NCI-H1694 treated with DMSO at 0.1 percent for 48 hours (cell line): ENCODE measurements at regions not wholly inside any gene's neighbourhood (a gene's known extent, or its start where the extent isn't known, plus 50 kb on each side); places are given as distances from the start of the nearest gene placed in this dataset.
A peak's percentile ranks its signal among the peaks of the same experiment; 100 is the strongest.
"Not testable (repeated sequence)": the region's sequence is repeated elsewhere in the genome, so short reads cannot be mapped to it uniquely, and the experiment has no call there.

Experiments used
- DNase-seq: peaks from one replicate; lab custom pipeline; 2025; lab: John Stamatoyannopoulos, UW

- no peak for DNase-seq
Measured at GRCh38 chr14:24744641-24745040, 110.7 kb upstream of the GZMB start.

- no peak for DNase-seq
Measured at GRCh38 chr14:24741871-24742270, 107.9 kb upstream of the GZMB start.

- no peak for DNase-seq
Measured at GRCh38 chr14:24735984-24736630, 102.1 kb upstream of the GZMB start.

- peak; percentile 49 for DNase-seq
Measured at GRCh38 chr14:24734917-24735500, 101.0 kb upstream of the GZMB start.

- DNase-seq: no peak
Measured at GRCh38 chr14:24726480-24726879, 92.5 kb upstream of the GZMB start.

- no peak for DNase-seq
Measured at GRCh38 chr14:24725311-24725710, 91.3 kb upstream of the GZMB start.

GRCh38 chr14:24721775-24722174, 87.8 kb upstream of the GZMB start:
- no peak for DNase-seq

GRCh38 chr14:24715239-24715638, 81.2 kb upstream of the GZMB start:
- DNase-seq: no peak

- DNase-seq: no peak
Measured at GRCh38 chr14:24713404-24713803, 79.4 kb upstream of the GZMB start.

- no peak for DNase-seq
Measured at GRCh38 chr14:24712909-24713308, 78.9 kb upstream of the GZMB start.

- no peak for DNase-seq
Measured at GRCh38 chr14:24712374-24712773, 78.4 kb upstream of the GZMB start.

- DNase-seq: peak; percentile 15
Measured at GRCh38 chr14:24710403-24711112, 76.6 kb upstream of the GZMB start.

- DNase-seq: no peak
Measured at GRCh38 chr14:24708684-24709083, 74.7 kb upstream of the GZMB start.

GRCh38 chr14:24706351-24706750, 72.4 kb upstream of the GZMB start:
- no peak for DNase-seq

GRCh38 chr14:24705840-24706239, 71.8 kb upstream of the GZMB start:
- no peak for DNase-seq

GRCh38 chr14:24701062-24701461, 67.1 kb upstream of the GZMB start:
- DNase-seq: no peak

GRCh38 chr14:24700511-24700910, 66.5 kb upstream of the GZMB start:
- DNase-seq: no peak

- DNase-seq: no peak
Measured at GRCh38 chr14:24699052-24699451, 65.1 kb upstream of the GZMB start.

GRCh38 chr14:24696280-24696920, 62.4 kb upstream of the GZMB start:
- not testable (repeated sequence) for DNase-seq

- no peak for DNase-seq
Measured at GRCh38 chr14:24695265-24696241, 61.6 kb upstream of the GZMB start.

GRCh38 chr14:24694680-24695079, 60.7 kb upstream of the GZMB start:
- no peak for DNase-seq

GRCh38 chr14:24693983-24694382, 60.0 kb upstream of the GZMB start:
- DNase-seq: no peak
